ENCODE measurements at regions not wholly inside any gene's neighbourhood (a gene's known extent, or its start where the extent isn't known, plus 50 kb on each side); places are given as distances from the start of the nearest gene placed in this dataset.

DNA sequence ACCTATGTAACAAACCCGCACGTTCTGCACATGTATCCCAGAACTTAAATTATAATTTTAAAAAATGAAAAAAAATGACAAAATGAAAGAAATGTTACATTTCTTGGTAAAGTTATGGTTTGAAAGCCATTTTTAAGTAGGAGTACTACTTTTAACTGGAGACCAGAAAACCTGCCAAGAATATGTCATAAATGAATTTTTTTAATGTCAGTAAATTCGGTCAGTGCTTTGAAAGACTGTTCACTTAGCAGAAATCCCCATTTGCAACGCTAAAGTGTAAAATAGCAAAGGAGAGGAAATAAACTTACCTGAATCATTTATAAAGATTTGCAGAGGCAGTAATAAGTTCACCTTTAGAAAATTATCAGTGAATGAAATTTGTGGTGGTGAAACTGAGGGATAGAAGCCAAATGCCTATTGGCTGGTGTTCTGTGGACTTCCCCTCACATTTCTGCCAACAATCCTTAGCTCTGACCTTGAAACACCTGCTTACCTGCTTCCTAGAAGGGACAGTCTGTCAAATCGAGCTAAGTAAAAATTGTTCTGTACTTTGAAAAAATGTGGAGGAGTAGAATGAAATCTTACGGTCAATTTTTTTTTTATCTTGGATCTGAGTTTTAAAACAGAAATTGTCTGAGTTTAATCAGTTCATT is 714.2 kb downstream of the SLC6A15 start:
- no peaks in the 10 kb centered on the region for H3K27me3 ChIP-seq (ENCODE audit: low read length)
- no peak overlapping the region for H3K4me3 ChIP-seq (ENCODE audit: low read length)
- H3K79me2 ChIP-seq (ENCODE audit: low read length) = no peaks in the 10 kb centered on the region
- H3K27ac ChIP-seq (ENCODE audit: low read length) = no peak overlapping the region
- DNase-seq = no peak
- no peaks in the 10 kb centered on the region for H3K9me2 ChIP-seq (replicated peaks; ENCODE audit: insufficient read depth, low read length)
- no peak overlapping the region for H2AFZ ChIP-seq (ENCODE audit: low read length)
- no peaks in the 10 kb centered on the region for H4K20me1 ChIP-seq (ENCODE audit: insufficient read depth, low read depth, low read length)
- no peak overlapping the region for H3K4me2 ChIP-seq (ENCODE audit: low read depth, low read length, poor library complexity, severe bottlenecking)
- no peaks in the 10 kb centered on the region for H3K36me3 ChIP-seq (ENCODE audit: insufficient read depth, low read length)
- peaks cover 13% of the 10 kb centered on the region for H3K9me3 ChIP-seq (ENCODE audit: low read length)
- H3K9ac ChIP-seq (ENCODE audit: low read length) = no peak overlapping the region
- no peaks in the 10 kb centered on the region for H3K4me1 ChIP-seq (ENCODE audit: low read length)

DNA sequence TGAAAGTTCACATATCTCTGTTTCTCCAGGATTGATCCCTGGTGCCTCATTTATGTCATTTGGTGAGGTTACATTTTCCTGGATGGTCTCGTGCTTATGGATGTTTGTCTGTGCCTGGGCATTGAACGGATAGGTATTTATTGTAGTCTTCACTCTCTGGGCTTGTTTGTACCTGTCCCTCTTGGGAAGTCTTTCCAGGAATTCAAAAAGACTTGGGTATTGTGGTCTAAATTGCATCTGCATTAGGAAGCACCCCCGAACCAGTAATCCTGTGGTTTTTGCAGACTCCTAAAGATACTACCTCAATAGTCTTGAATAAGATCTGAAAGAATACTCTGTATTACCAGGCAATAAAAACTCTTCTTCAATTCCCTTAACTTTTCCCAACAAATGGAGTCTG is 720.8 kb downstream of the SLC6A15 start:
- H2AFZ ChIP-seq (ENCODE audit: low read length) = no peak overlapping the region
- H3K79me2 ChIP-seq (ENCODE audit: low read length) = no peaks in the 10 kb centered on the region
- no peaks in the 10 kb centered on the region for H3K4me1 ChIP-seq (ENCODE audit: low read length)
- H3K27me3 ChIP-seq (ENCODE audit: low read length) = no peaks in the 10 kb centered on the region
- H3K36me3 ChIP-seq (ENCODE audit: insufficient read depth, low read length) = no peaks in the 10 kb centered on the region
- H3K4me3 ChIP-seq (ENCODE audit: low read length) = no peak overlapping the region
- H3K27ac ChIP-seq (ENCODE audit: low read length) = no peak overlapping the region
- no peak overlapping the region for H3K4me2 ChIP-seq (ENCODE audit: low read depth, low read length, poor library complexity, severe bottlenecking)
- H3K9me3 ChIP-seq (ENCODE audit: low read length) = peaks cover 30% of the 10 kb centered on the region
- H4K20me1 ChIP-seq (ENCODE audit: insufficient read depth, low read depth, low read length) = no peaks in the 10 kb centered on the region
- no peaks in the 10 kb centered on the region for H3K9me2 ChIP-seq (replicated peaks; ENCODE audit: insufficient read depth, low read length)
- H3K9ac ChIP-seq (ENCODE audit: low read length) = no peak overlapping the region
- DNase-seq = no peak

DNA sequence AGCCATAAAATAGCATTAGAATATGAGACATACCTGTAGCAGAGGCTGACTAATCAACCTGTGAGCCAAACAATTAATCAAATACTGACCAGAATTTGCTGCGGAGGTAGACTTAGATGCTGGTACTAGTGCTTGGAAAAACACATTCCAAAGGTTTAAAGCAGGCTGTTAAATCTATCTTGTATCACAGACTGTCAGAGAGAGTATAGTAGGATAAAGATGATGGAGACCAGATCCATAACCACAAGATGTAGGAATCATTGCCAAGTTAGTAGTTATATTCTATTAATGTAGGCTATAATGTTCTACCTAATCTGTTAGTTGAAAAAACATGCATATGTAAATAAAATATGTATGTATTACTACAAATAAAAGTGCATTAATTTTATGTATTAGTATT is 726.2 kb downstream of the SLC6A15 start:
- Histone ChIP-seq H4K20me1 (ENCODE audit: insufficient read depth, low read depth, low read length) (no peaks in the 10 kb centered on the region), H3K4me2 (ENCODE audit: low read depth, low read length, poor library complexity, severe bottlenecking) (no peak overlapping the region), H3K27ac (ENCODE audit: low read length) (no peak overlapping the region), H3K9me3 (ENCODE audit: low read length) (peaks cover 10% of the 10 kb centered on the region; the same call in 1 of the 2 replicates), H3K9ac (ENCODE audit: low read length) (no peak overlapping the region), H3K4me3 (ENCODE audit: low read length) (no peak overlapping the region), H3K36me3 (ENCODE audit: insufficient read depth, low read length) (no peaks in the 10 kb centered on the region), H3K79me2 (ENCODE audit: low read length) (no peaks in the 10 kb centered on the region), H3K4me1 (ENCODE audit: low read length) (no peaks in the 10 kb centered on the region), H2AFZ (ENCODE audit: low read length) (no peak overlapping the region), H3K9me2 (replicated peaks; ENCODE audit: insufficient read depth, low read length) (no peaks in the 10 kb centered on the region), H3K27me3 (ENCODE audit: low read length) (no peaks in the 10 kb centered on the region)
- no peak for DNase-seq

DNA sequence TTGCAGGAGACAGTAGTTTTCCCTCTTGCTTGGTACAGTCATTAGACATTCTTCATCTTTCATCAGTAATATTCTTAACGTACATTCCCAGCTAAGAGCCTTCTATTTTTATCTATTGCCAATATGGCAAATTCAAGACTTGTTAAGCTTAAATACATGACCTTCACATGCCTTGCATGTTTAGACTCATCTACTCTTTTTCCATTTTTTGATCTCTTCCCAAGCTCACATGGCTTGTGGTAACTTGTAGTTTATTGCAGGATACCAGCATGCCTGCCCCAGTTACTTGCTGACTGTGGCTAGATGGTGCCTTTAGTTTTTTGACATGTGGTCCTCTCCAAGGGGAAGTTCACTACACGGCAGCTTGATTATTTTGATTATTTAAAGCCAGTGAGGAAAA is 729.0 kb downstream of the SLC6A15 start:
- Histone ChIP-seq H3K36me3 (ENCODE audit: insufficient read depth, low read length) (no peaks in the 10 kb centered on the region), H3K9me3 (ENCODE audit: low read length) (peaks cover 13% of the 10 kb centered on the region; the same call in 1 of the 2 replicates), H3K9me2 (replicated peaks; ENCODE audit: insufficient read depth, low read length) (no peaks in the 10 kb centered on the region), H4K20me1 (ENCODE audit: insufficient read depth, low read depth, low read length) (no peaks in the 10 kb centered on the region), H3K4me3 (ENCODE audit: low read length) (no peak overlapping the region), H3K27ac (ENCODE audit: low read length) (no peak overlapping the region), H3K27me3 (ENCODE audit: low read length) (no peaks in the 10 kb centered on the region), H3K9ac (ENCODE audit: low read length) (no peak overlapping the region), H3K4me1 (ENCODE audit: low read length) (no peaks in the 10 kb centered on the region), H3K4me2 (ENCODE audit: low read depth, low read length, poor library complexity, severe bottlenecking) (no peak overlapping the region), H2AFZ (ENCODE audit: low read length) (no peak overlapping the region), H3K79me2 (ENCODE audit: low read length) (no peaks in the 10 kb centered on the region)
- no peak for DNase-seq

DNA sequence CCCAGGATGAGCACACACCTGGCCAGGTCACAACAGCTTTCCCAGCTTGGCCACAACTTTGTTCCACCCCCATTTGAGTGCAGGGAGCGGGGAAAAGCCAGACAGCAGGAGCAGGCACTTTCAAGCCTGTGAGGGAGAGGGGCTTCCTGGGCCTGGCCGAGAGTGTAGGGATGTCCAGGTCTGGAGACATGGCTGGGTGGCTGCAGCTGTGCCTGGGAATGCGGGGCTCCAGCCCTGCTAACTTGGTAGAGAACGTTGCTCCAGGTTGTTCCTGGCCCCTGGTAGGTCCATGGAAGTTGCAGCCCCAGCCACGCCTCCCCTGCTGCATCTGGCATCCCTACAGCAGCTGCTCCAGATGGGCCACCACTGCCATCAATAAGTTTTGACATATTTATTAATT is 738.5 kb downstream of the SLC6A15 start:
- H3K9me2 ChIP-seq (replicated peaks; ENCODE audit: insufficient read depth, low read length) = no peaks in the 10 kb centered on the region
- H3K9ac ChIP-seq (ENCODE audit: low read length) = no peak overlapping the region
- H3K4me1 ChIP-seq (ENCODE audit: low read length) = no peaks in the 10 kb centered on the region
- no peak for DNase-seq
- H4K20me1 ChIP-seq (ENCODE audit: insufficient read depth, low read depth, low read length) = no peaks in the 10 kb centered on the region
- no peaks in the 10 kb centered on the region for H3K27me3 ChIP-seq (ENCODE audit: low read length)
- no peak overlapping the region for H3K4me3 ChIP-seq (ENCODE audit: low read length)
- H3K27ac ChIP-seq (ENCODE audit: low read length) = no peak overlapping the region
- H3K36me3 ChIP-seq (ENCODE audit: insufficient read depth, low read length) = no peaks in the 10 kb centered on the region
- peaks cover 44% of the 10 kb centered on the region for H3K9me3 ChIP-seq (ENCODE audit: low read length)
- H2AFZ ChIP-seq (ENCODE audit: low read length) = no peak overlapping the region
- H3K79me2 ChIP-seq (ENCODE audit: low read length) = no peaks in the 10 kb centered on the region
- no peak overlapping the region for H3K4me2 ChIP-seq (ENCODE audit: low read depth, low read length, poor library complexity, severe bottlenecking)

DNA sequence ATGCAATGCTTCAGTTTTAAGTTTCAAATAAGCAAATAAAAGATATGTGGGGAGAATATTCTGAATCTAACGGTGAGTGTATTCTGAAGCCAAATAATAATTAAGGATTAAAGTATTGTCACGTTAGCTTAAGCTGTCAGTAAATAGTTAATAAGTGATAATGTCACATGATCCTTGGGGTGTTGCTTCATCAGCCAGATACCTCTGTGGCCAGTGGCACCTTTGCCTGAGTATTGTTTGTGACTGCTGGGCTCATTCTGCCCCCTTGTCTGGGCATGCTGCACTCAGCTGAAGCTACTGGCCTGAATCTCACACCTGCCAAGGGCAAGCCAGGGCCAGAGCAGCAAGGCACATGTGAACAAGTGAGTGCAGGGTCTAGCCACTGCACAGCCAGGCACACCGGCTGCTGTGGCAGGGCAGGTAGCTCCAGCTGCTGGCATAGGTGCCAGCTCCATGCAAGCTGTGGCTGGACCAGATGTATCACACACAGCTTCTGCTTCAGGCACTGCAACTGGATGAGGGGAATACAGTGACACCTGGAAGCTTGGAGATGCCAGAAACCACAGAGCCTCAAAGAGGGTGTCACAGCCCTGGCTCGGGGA is 739.7 kb downstream of the SLC6A15 start:
- no peak overlapping the region for H3K27ac ChIP-seq (ENCODE audit: low read length)
- DNase-seq = no peak
- peaks cover 40% of the 10 kb centered on the region for H3K9me3 ChIP-seq (ENCODE audit: low read length)
- no peaks in the 10 kb centered on the region for H3K36me3 ChIP-seq (ENCODE audit: insufficient read depth, low read length)
- H3K79me2 ChIP-seq (ENCODE audit: low read length) = no peaks in the 10 kb centered on the region
- no peak overlapping the region for H3K4me2 ChIP-seq (ENCODE audit: low read depth, low read length, poor library complexity, severe bottlenecking)
- H2AFZ ChIP-seq (ENCODE audit: low read length) = no peak overlapping the region
- H3K4me1 ChIP-seq (ENCODE audit: low read length) = no peaks in the 10 kb centered on the region
- H3K9ac ChIP-seq (ENCODE audit: low read length) = no peak overlapping the region
- no peak overlapping the region for H3K4me3 ChIP-seq (ENCODE audit: low read length)
- no peaks in the 10 kb centered on the region for H4K20me1 ChIP-seq (ENCODE audit: insufficient read depth, low read depth, low read length)
- H3K9me2 ChIP-seq (replicated peaks; ENCODE audit: insufficient read depth, low read length) = no peaks in the 10 kb centered on the region
- H3K27me3 ChIP-seq (ENCODE audit: low read length) = no peaks in the 10 kb centered on the region

DNA sequence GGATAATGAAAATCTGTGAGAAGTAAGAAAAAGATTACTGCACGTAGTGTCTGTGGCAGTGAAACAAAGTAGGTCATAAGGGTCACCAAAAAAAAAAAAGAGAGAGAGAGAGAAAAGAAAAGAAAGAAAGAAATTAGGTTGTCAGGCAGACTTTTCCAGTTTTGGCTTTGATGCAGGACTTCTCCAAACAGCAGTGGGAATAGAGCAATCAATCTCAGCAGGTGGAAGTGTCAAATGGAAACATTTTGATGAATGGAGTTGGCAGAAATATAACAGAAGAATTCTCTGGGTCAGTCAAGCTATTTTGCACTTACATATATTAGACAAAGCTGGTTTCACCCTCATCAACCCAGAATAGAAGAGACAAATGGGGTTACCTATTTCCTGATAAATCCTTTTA is 745.8 kb downstream of the SLC6A15 start:
- Histone ChIP-seq H3K4me3 (ENCODE audit: low read length) (no peak overlapping the region), H3K4me1 (ENCODE audit: low read length) (no peaks in the 10 kb centered on the region), H3K9me2 (replicated peaks; ENCODE audit: insufficient read depth, low read length) (no peaks in the 10 kb centered on the region), H3K4me2 (ENCODE audit: low read depth, low read length, poor library complexity, severe bottlenecking) (no peak overlapping the region), H3K9ac (ENCODE audit: low read length) (no peak overlapping the region), H3K79me2 (ENCODE audit: low read length) (no peaks in the 10 kb centered on the region), H4K20me1 (ENCODE audit: insufficient read depth, low read depth, low read length) (no peaks in the 10 kb centered on the region), H3K36me3 (ENCODE audit: insufficient read depth, low read length) (no peaks in the 10 kb centered on the region), H2AFZ (ENCODE audit: low read length) (no peak overlapping the region), H3K27me3 (ENCODE audit: low read length) (no peaks in the 10 kb centered on the region), H3K9me3 (ENCODE audit: low read length) (peaks cover 23% of the 10 kb centered on the region), H3K27ac (ENCODE audit: low read length) (no peak overlapping the region)
- DNase-seq = no peak

DNA sequence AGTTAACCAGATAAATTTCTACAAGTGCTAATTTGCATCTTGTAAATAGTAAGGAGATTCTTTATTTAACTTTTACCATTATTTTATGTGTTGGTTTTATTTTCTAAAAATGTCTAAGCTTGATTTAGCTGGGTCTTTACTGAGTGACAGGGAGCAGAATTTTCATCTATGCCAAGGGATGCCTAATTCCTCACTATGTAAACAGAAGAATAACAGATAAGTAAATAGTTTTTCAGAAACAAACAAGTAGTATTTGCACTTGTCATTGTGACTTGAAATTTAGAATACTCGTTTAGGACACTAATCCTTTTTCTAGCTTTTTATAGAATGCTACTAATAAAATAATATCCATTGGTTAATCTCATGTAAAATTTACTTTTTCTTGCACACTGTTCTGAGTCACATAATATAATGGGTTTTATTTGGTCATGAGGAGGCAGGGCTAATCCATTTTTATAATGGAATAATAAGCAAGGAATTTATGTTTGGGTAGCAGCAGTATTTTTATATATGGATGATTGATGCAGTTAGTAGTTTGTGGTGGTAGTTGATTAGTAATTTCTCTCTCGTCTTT is 746.5 kb downstream of the SLC6A15 start:
- H3K4me3 ChIP-seq (ENCODE audit: low read length) = no peak overlapping the region
- H3K9ac ChIP-seq (ENCODE audit: low read length) = no peak overlapping the region
- H2AFZ ChIP-seq (ENCODE audit: low read length) = no peak overlapping the region
- no peak for DNase-seq
- H3K4me2 ChIP-seq (ENCODE audit: low read depth, low read length, poor library complexity, severe bottlenecking) = no peak overlapping the region
- no peaks in the 10 kb centered on the region for H3K79me2 ChIP-seq (ENCODE audit: low read length)
- H4K20me1 ChIP-seq (ENCODE audit: insufficient read depth, low read depth, low read length) = no peaks in the 10 kb centered on the region
- H3K27ac ChIP-seq (ENCODE audit: low read length) = no peak overlapping the region
- H3K9me2 ChIP-seq (replicated peaks; ENCODE audit: insufficient read depth, low read length) = no peaks in the 10 kb centered on the region
- no peaks in the 10 kb centered on the region for H3K27me3 ChIP-seq (ENCODE audit: low read length)
- peaks cover 17% of the 10 kb centered on the region for H3K9me3 ChIP-seq (ENCODE audit: low read length)
- no peaks in the 10 kb centered on the region for H3K4me1 ChIP-seq (ENCODE audit: low read length)
- no peaks in the 10 kb centered on the region for H3K36me3 ChIP-seq (ENCODE audit: insufficient read depth, low read length)
